Activated CD4-positive, alpha-beta T cell treated with anti-CD3 and anti-CD28 coated beads, Interleukin-2, amount 10 ng/mL, durations not matched to agents 7 days and 5 days (primary cell): ENCODE measurements at regions not wholly inside any gene's neighbourhood (a gene's known extent, or its start where the extent isn't known, plus 50 kb on each side); places are given as distances from the start of the nearest gene placed in this dataset.

Source experiments
- CTCF ChIA-PET: fragments of 350-600 bp; sonication (Branson Sonifier 250); formaldehyde crosslinking; loops from one replicate; lab custom pipeline; 2021; ENCODE audit warnings: antibody characterized with exemption; lab: Charles Lee
- POLR2A ChIA-PET: fragments of 350-600 bp; sonication (Branson Sonifier 250); formaldehyde crosslinking; loops from one replicate; lab custom pipeline; 2021; ENCODE audit warnings: antibody characterized with exemption; lab: Charles Lee
- DNase-seq: peaks from one replicate; pipeline ENCODE4 v3.0.0-alpha.2; 2020
- H3K27ac Mint-ChIP-seq: one replicate; pipeline ENCODE4 v1.8.0; 2021; ENCODE audit warnings: mild to moderate bottlenecking, moderate library complexity, mixed read lengths
- H3K27me3 Mint-ChIP-seq: one replicate; pipeline ENCODE4 v1.8.0; 2021; ENCODE audit warnings: mixed read lengths
- H3K36me3 Mint-ChIP-seq: one replicate; pipeline ENCODE4 v1.8.0; 2021; ENCODE audit warnings: low read depth, mixed read lengths
- H3K4me1 Mint-ChIP-seq: one replicate; pipeline ENCODE4 v1.8.0; 2021; ENCODE audit warnings: mixed read lengths
- H3K4me3 Mint-ChIP-seq: one replicate; pipeline ENCODE4 v1.8.0; 2021; ENCODE audit warnings: mild to moderate bottlenecking, moderate library complexity, mixed read lengths
- H3K9me3 Mint-ChIP-seq: one replicate; pipeline ENCODE4 v1.8.0; 2021; ENCODE audit warnings: mixed read lengths

DNA sequence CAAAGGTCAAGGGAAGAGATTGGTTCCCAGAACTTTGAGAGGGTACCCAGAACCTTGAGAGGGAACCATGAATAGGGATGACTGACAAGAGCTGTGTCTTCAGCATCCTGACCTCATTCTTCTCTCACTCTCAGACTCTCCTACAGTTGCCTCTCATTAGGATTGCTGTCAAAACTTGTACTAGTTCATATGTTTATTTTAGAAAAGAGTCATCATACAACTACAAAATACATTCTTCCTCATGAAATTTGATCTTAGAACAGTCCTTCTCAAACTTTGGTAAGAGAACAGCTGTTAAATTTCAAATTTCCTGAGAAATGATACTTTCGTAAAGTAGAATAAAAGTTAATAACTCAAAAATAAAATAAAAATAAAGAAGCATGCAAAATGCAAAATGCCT lies 161.4 kb upstream of the ZRANB2 start:
- DNase-seq, result no peak
- no peaks in the 10 kb centered on the region for H3K9me3 Mint-ChIP-seq
- H3K4me1 Mint-ChIP-seq, result no peaks in the 10 kb centered on the region
- ChIA-PET POLR2A (no interaction called here), CTCF (no interaction called here)
- no peaks in the 10 kb centered on the region for H3K36me3 Mint-ChIP-seq
- no peaks in the 10 kb centered on the region for H3K27me3 Mint-ChIP-seq
- no peak overlapping the region for H3K4me3 Mint-ChIP-seq
- H3K27ac Mint-ChIP-seq, result no peak overlapping the region

DNA sequence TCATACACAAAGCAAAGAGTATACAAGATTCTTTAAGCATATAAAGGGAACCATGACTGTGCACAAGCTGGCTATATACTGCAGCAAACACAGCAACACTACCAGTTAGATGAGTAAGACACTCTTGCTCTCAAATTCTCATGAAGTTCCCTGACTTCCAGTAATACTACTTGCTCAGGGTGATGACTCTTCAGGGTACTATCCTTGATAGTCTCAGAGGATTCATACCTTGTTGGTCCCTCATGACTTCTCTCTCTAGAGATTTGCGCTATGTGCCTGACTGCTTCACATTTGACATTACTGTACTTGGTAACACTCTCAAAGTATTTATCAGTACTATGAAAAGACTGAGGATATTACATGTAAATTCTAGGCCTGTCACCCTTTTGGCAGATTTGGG lies 159.8 kb upstream of the ZRANB2 start:
- Mint-ChIP-seq H3K9me3 (no peaks in the 10 kb centered on the region), H3K27ac (no peak overlapping the region), H3K4me3 (no peak overlapping the region), H3K36me3 (no peaks in the 10 kb centered on the region), H3K4me1 (no peaks in the 10 kb centered on the region), H3K27me3 (no peaks in the 10 kb centered on the region)
- CTCF ChIA-PET, result no interaction called here
- DNase-seq, result no peak
- POLR2A ChIA-PET, result no interaction called here

DNA sequence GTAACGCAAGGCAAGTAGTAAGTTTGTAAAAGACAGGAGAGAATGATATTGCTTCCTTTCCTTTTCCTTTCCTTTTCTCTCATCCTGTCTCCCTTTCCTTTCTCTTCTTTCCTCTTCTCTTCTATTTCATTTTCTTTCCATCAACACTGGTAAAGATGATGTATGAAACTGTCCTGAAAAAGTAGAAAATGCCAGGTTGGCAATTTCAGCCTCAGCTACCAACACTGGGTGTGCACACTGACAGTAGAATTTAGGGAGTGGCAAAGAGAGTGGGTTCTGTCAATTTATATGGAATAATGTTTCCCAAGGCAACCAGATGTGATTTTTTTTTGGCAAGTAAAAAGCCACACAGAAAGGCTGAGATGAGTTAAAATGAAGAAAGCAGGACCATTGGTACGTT lies 155.7 kb upstream of the ZRANB2 start:
- no peaks in the 10 kb centered on the region for H3K4me1 Mint-ChIP-seq
- CTCF ChIA-PET, result interaction anchor here (0.6 kb wide), 1 partner anchor 1432 kb away, joined by 3 read pairs; no protein-coding TSS in a partner anchor
- no peaks in the 10 kb centered on the region for H3K27me3 Mint-ChIP-seq
- H3K36me3 Mint-ChIP-seq, result no peaks in the 10 kb centered on the region
- DNase-seq, result no peak
- H3K9me3 Mint-ChIP-seq, result no peaks in the 10 kb centered on the region
- H3K4me3 Mint-ChIP-seq, result no peak overlapping the region
- no peak overlapping the region for H3K27ac Mint-ChIP-seq
- POLR2A ChIA-PET, result no interaction called here

DNA sequence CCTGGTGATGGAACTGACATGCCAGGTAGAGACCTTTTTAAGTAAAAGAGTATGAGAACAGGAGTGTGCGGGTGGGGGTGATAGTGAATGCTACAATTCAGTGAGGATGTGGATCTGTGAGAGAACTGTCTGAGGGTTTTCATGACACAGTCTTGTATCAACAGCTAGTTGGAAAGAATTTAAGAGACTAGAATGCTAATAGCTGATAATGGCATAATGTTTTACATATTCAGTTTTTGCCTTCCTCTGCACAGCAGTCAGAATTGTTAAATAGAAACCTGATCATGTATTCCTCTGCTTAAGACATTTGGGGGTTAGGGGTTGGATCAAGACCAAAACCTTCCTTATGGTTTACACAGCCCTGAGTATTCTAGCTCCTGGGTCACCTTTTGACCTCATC lies 152.8 kb upstream of the ZRANB2 start:
- no peak overlapping the region for H3K27ac Mint-ChIP-seq
- no peaks in the 10 kb centered on the region for H3K36me3 Mint-ChIP-seq
- no peaks in the 10 kb centered on the region for H3K4me1 Mint-ChIP-seq
- H3K4me3 Mint-ChIP-seq, result no peak overlapping the region
- H3K9me3 Mint-ChIP-seq, result no peaks in the 10 kb centered on the region
- no peak for DNase-seq
- ChIA-PET POLR2A (no interaction called here), CTCF (no interaction called here)
- no peaks in the 10 kb centered on the region for H3K27me3 Mint-ChIP-seq

DNA sequence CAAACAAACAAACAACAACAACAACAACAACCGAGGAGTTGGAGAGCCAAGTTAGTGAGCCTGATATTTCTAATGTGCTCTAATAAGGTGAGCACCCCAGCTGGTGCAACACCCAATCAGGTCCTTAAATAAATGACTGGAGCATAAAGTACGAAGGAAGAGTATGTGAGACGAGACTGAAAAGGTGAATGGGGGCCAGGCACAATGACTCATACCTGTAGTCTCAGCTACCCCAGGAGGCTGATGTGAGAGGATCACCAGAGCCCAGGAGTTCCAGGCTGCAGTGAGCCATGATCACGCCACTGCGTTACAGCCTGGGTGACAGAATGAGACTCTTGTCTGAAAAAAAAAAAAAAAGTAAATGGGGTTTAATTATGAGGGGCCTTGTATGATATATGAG lies 152.0 kb upstream of the ZRANB2 start:
- ChIA-PET POLR2A (no interaction called here), CTCF (no interaction called here)
- Mint-ChIP-seq H3K4me3 (no peak overlapping the region), H3K27ac (no peak overlapping the region), H3K4me1 (no peaks in the 10 kb centered on the region), H3K9me3 (peaks cover 2% of the 10 kb centered on the region), H3K27me3 (no peaks in the 10 kb centered on the region), H3K36me3 (no peaks in the 10 kb centered on the region)
- no peak for DNase-seq

DNA sequence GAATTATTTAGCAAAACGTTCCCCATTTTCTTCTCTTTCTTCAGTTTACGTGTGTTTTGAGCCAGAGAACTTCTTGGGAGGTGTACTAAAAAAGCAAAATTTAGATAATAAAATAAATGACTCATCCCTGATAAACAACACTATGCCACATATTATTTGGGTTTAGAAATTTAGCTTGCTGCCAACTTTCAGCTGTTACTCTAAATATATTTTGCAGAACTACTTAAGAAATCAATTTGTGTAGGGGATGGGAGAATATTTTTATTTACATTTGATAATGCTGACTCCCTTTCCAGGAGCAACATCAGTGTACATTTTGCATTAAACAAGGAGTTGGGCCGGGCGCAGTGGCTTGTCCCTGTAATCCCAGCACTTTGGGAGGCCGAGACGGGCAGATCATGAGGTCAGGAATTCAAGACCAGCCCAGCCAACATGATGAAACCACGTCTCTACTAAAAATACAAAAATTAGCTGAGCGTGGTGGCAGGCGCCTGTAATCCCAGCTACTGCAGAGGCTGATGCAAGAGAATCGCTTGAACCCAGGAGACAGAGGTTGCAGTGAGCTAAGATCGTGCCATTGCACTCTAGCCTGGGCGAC lies 151.4 kb upstream of the ZRANB2 start:
- POLR2A ChIA-PET, result no interaction called here
- no peak for DNase-seq
- Mint-ChIP-seq H3K9me3 (peaks cover 2% of the 10 kb centered on the region), H3K4me1 (no peaks in the 10 kb centered on the region), H3K4me3 (no peak overlapping the region), H3K27me3 (no peaks in the 10 kb centered on the region), H3K36me3 (no peaks in the 10 kb centered on the region), H3K27ac (no peak overlapping the region)
- CTCF ChIA-PET, result no interaction called here

DNA sequence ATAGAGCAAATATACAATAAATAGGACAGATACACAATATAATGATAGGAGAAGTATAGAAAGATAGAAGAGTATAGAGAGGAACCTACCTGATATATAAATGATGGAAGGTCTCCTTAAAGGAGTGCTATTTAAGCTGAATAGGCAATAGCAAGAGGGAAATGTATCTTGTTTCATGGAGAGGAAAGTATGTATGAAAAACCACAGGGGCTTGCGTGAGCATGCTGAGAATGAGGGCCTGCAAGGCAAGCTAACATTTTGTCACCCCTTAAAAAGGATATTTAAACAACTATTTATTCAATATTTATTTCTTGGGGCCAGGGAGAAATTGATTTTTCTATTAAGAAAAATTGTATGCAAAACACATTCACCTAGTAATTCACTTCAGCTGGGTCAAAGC lies 150.9 kb upstream of the ZRANB2 start:
- H3K27me3 Mint-ChIP-seq, result no peaks in the 10 kb centered on the region
- no peak overlapping the region for H3K4me3 Mint-ChIP-seq
- no peaks in the 10 kb centered on the region for H3K4me1 Mint-ChIP-seq
- H3K27ac Mint-ChIP-seq, result no peak overlapping the region
- H3K36me3 Mint-ChIP-seq, result no peaks in the 10 kb centered on the region
- CTCF ChIA-PET, result no interaction called here
- DNase-seq, result no peak
- POLR2A ChIA-PET, result no interaction called here
- H3K9me3 Mint-ChIP-seq, result peaks cover 2% of the 10 kb centered on the region

DNA sequence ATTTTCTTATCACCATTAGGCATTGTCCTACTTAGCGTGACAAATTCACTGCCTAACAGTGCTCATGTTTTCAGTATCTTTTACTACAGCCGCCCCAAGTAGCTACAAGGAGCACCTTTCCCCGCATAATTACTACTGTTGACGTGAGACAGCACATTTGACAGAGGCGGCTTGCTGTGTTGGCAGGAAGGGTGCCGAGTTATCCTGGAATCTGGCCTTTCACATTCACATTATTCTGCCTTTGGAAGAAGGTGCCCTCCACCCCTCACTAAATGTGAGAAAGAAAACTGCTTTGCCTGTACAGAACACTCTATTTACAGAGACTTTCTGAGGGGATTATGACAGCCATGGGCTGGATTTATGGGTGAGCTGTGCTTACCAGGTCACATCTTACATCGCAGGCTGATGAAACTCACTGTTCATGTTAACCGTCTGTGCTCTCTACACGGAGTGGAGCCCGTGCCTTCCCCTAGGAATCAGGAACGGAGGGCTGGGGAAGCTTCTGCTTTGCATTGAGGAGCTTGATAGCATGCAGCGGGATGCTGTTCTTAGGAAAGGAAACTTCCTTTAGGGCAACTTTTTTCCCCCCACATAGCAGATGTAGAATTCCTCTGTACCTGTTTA lies 148.0 kb upstream of the ZRANB2 start:
- Mint-ChIP-seq H3K27ac (no peak overlapping the region), H3K27me3 (no peaks in the 10 kb centered on the region), H3K36me3 (no peaks in the 10 kb centered on the region), H3K9me3 (peaks cover 4% of the 10 kb centered on the region), H3K4me3 (no peak overlapping the region), H3K4me1 (no peaks in the 10 kb centered on the region)
- POLR2A ChIA-PET, result no interaction called here
- DNase-seq, result no peak
- CTCF ChIA-PET, result no interaction called here

DNA sequence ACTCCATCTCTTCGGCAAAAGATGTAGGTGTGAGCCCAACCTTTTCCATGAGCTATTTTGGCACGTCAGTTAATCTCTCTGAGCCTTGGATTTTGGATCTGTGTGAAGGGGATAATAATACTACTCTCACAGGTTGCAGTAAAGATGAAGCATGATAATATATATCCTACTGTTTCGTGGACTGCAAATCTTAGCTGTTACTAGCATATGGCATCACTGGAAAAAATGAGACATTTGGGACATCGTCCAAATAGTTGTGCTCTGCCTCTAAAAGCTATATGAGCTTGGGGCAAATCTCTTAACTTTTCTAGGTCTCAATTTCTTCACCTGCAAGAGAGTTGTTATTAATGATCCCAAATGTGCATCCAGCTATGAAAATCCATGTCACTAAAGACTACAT lies 147.4 kb upstream of the ZRANB2 start:
- no peak for DNase-seq
- Mint-ChIP-seq H3K9me3 (peaks cover 4% of the 10 kb centered on the region), H3K36me3 (no peaks in the 10 kb centered on the region), H3K4me3 (no peak overlapping the region), H3K27me3 (no peaks in the 10 kb centered on the region), H3K4me1 (no peaks in the 10 kb centered on the region), H3K27ac (no peak overlapping the region)
- POLR2A ChIA-PET, result no interaction called here
- CTCF ChIA-PET, result no interaction called here

DNA sequence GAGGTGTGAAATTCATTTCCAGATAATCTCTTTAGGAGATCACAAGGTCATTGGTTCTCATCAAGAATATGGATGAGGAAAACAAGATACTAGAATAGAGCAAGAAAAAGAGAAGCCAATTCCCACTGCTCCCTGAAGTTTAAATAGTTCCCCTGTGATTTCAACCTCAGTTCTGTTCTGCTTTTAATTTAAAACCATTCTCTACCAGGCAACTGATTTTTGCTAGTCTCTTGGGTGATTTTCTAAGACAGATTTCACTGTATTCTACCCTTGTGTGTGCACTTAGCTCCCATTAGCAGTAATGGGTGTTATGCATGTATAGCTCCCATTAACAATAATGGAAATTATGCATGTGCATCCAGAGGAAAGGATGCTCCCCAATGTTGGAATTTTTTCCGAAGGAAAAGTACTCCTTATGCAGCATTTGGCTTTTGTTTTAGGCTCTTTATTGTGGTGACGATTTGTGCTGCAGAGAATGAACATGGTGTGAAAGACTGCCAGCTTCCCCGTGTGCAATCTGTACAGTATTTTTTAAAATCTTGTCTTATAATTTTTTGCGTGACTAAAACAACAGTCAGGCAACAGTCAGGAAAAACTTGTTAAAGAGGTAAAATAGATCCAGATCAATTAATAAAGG lies 144.0 kb upstream of the ZRANB2 start:
- Mint-ChIP-seq H3K4me3 (no peak overlapping the region), H3K27me3 (no peaks in the 10 kb centered on the region), H3K27ac (no peak overlapping the region), H3K4me1 (no peaks in the 10 kb centered on the region), H3K36me3 (no peaks in the 10 kb centered on the region), H3K9me3 (peaks cover 4% of the 10 kb centered on the region)
- no peak for DNase-seq
- POLR2A ChIA-PET, result no interaction called here
- CTCF ChIA-PET, result no interaction called here

DNA sequence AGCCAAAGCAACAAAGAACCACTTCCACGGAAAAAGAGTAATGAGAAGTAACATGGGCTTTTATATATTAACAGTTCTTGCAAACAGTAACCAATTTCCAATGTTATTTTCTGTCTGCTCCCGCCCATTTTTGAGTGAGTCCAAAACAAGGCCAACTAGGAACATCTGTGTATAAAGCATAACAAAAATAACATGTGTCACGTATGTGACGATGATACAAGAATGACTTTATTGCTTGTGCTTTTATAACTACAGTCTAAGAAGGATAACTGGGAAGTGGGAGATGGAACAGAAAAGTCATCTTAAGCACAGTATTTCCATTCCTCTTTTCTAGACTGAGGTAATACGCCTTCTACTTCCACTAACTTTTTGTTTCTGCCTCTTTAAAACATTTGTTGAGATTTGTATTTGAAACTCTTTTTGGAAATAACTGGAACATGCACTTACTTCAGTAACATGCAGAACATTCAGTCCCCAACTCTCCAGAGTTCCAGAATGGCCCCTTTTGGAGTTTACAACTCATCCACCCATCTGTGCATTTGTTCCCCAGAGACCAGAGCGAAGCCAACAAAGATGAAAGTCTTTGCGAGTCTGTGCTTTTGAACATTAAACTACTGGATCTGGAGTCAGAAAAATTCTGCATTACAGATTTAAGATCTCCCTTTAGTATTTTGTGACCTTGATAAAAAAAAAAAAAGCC lies 143.0 kb upstream of the ZRANB2 start:
- H3K27ac Mint-ChIP-seq, result no peak overlapping the region
- H3K27me3 Mint-ChIP-seq, result no peaks in the 10 kb centered on the region
- CTCF ChIA-PET, result no interaction called here
- POLR2A ChIA-PET, result no interaction called here
- DNase-seq, result no peak
- H3K4me1 Mint-ChIP-seq, result no peaks in the 10 kb centered on the region
- H3K36me3 Mint-ChIP-seq, result no peaks in the 10 kb centered on the region
- H3K9me3 Mint-ChIP-seq, result peaks cover 4% of the 10 kb centered on the region
- no peak overlapping the region for H3K4me3 Mint-ChIP-seq

DNA sequence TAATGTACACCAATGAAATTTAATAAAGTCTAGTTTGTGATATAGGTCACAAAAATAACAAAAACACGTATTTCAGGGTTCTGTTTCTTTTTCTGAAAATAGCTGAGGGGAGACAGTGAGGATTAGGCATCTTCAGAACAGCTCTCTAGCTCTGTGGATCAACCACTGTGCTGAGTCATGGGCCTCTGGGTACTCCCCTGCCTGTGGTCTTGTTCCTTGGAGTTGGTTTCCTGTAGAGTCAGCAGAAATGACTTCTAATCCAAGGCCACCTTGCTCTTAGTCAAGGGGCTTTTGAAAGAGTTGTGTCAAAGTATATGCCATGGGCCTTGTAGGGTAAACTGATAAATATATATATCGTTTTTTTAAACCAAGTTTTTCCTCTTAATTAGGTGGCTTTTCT lies 141.8 kb upstream of the ZRANB2 start:
- H3K4me1 Mint-ChIP-seq, result no peaks in the 10 kb centered on the region
- peaks cover 2% of the 10 kb centered on the region for H3K9me3 Mint-ChIP-seq
- H3K27ac Mint-ChIP-seq, result no peak overlapping the region
- DNase-seq, result no peak
- no peak overlapping the region for H3K4me3 Mint-ChIP-seq
- POLR2A ChIA-PET, result no interaction called here
- no peaks in the 10 kb centered on the region for H3K36me3 Mint-ChIP-seq
- CTCF ChIA-PET, result interaction anchor here (0.5 kb wide), 1 partner anchor 53 kb away, joined by 3 read pairs; no protein-coding TSS in a partner anchor
- H3K27me3 Mint-ChIP-seq, result no peaks in the 10 kb centered on the region

DNA sequence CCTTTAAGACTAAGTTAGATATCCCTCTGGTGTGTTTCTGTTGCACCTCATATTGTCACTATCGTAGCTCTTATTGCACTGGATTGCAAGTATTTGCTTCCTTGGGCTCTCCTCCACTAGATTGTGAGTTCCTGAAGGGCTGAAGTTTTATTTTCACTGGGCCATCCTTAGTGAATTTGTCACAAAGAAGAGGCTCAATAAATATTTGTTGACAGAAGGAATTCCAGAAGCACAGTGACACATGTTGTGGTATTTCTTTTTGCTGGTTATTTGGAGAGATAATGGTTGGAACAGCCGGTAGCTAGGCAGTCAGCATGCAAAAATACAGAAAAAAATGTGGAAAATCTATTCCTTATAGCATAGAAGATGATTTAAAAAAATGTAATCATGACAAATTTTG lies 129.9 kb upstream of the ZRANB2 start:
- Mint-ChIP-seq H3K4me1 (no peaks in the 10 kb centered on the region), H3K27ac (no peak overlapping the region), H3K9me3 (peaks cover 5% of the 10 kb centered on the region), H3K4me3 (no peak overlapping the region), H3K36me3 (no peaks in the 10 kb centered on the region), H3K27me3 (no peaks in the 10 kb centered on the region)
- ChIA-PET POLR2A (no interaction called here), CTCF (no interaction called here)
- no peak for DNase-seq
